ENCODE measurements at regions not wholly inside any gene's neighbourhood (a gene's known extent, or its start where the extent isn't known, plus 50 kb on each side); places are given as distances from the start of the nearest gene placed in this dataset.

- H3K27ac ChIP-seq, result no peak overlapping the region
- WGBS (ENCODE audit: low lambda C conversion rate, missing lambda C conversion rate), result 94% methylated on average over 2 of the region's 2 CpGs
- H3K4me2 ChIP-seq, result no peak overlapping the region
- DNase-seq (ENCODE audit: low spot score), result no peak
- H3K9me2 ChIP-seq (replicated peaks; ENCODE audit: insufficient read depth), result no peaks in the 10 kb centered on the region
- TF ChIP-seq EZH2 (IDR thresholded peaks at IDR 0.05; ENCODE audit: borderline replicate concordance) (no peak), EZH2phosphoT487 (IDR thresholded peaks at IDR 0.05; ENCODE audit: low read depth, severe bottlenecking, unreplicated experiment) (no peak), CTCF (IDR thresholded peaks at IDR 0.05; ENCODE audit: poor library complexity) (no peak)
- H3K79me2 ChIP-seq, result no peaks in the 10 kb centered on the region
- H3K9me3 ChIP-seq (ENCODE audit: low read depth), result no peaks in the 10 kb centered on the region
- H3K4me3 ChIP-seq, result no peak overlapping the region
- no peaks in the 10 kb centered on the region for H3K36me3 ChIP-seq (replicated peaks; ENCODE audit: insufficient read depth, low read depth)
- no peaks in the 10 kb centered on the region for H3K27me3 ChIP-seq
- H4K20me1 ChIP-seq (ENCODE audit: insufficient read depth, poor library complexity, severe bottlenecking), result no peaks in the 10 kb centered on the region
- H3K4me1 ChIP-seq (ENCODE audit: insufficient read depth), result peaks cover 7% of the 10 kb centered on the region
- H2AFZ ChIP-seq, result no peak overlapping the region
Observed at GRCh38 chr2:191540681-191541080, 137.3 kb upstream of the NABP1 start.

- DNase-seq (ENCODE audit: low spot score), result no peak
- TF ChIP-seq EZH2phosphoT487 (IDR thresholded peaks at IDR 0.05; ENCODE audit: low read depth, severe bottlenecking, unreplicated experiment) (no peak), EZH2 (IDR thresholded peaks at IDR 0.05; ENCODE audit: borderline replicate concordance) (no peak), CTCF (IDR thresholded peaks at IDR 0.05; ENCODE audit: poor library complexity) (no peak)
- H3K27me3 ChIP-seq, result no peaks in the 10 kb centered on the region
- H4K20me1 ChIP-seq (ENCODE audit: insufficient read depth, poor library complexity, severe bottlenecking), result no peaks in the 10 kb centered on the region
- no peaks in the 10 kb centered on the region for H3K36me3 ChIP-seq (replicated peaks; ENCODE audit: insufficient read depth, low read depth)
- H3K79me2 ChIP-seq, result no peaks in the 10 kb centered on the region
- H3K9me3 ChIP-seq (ENCODE audit: low read depth), result no peaks in the 10 kb centered on the region
- H3K4me1 ChIP-seq (ENCODE audit: insufficient read depth), result peaks cover 7% of the 10 kb centered on the region
- 33% methylated on average over 2 of the region's 2 CpGs for WGBS (ENCODE audit: low lambda C conversion rate, missing lambda C conversion rate)
- no peak overlapping the region for H3K4me2 ChIP-seq
- H3K27ac ChIP-seq, result peak overlapping the region; percentile 23
- H3K4me3 ChIP-seq, result no peak overlapping the region
- no peaks in the 10 kb centered on the region for H3K9me2 ChIP-seq (replicated peaks; ENCODE audit: insufficient read depth)
- no peak overlapping the region for H2AFZ ChIP-seq
Observed at GRCh38 chr2:191543708-191544107, 134.2 kb upstream of the NABP1 start.

DNA sequence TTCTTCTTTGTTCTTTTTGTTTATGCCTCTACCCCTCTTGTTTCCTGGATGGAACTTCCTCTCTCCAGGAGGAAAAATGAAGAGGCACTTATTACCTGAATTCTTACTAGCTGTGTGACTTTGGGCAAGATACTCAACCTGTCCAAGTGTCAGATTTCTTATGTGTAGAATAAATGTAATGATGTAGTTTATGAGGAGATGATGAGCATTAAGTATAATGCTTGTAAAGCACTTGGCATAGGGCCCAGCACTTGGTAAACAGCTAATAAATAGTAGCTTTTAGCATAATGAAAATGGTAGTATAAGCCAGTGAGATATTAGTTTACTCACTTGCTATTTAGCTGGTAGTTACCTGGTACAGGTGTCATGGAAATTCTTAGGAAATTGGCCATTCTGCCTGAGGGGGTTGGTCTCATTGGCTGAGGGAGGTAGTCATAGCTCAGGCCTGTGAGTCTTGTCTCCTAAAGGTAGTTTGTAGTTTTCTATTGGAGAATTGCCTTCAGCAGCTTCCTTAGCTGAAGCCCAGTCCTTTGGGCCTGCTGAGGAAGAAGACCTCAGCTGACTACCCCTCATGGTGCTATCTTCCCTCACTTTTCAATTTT lies 133.4 kb upstream of the NABP1 start:
- Histone ChIP-seq H3K9me3 (ENCODE audit: low read depth) (no peaks in the 10 kb centered on the region), H3K27ac (no peak overlapping the region), H3K4me1 (ENCODE audit: insufficient read depth) (peaks cover 7% of the 10 kb centered on the region), H3K4me3 (no peak overlapping the region), H3K36me3 (replicated peaks; ENCODE audit: insufficient read depth, low read depth) (no peaks in the 10 kb centered on the region), H3K79me2 (no peaks in the 10 kb centered on the region), H4K20me1 (ENCODE audit: insufficient read depth, poor library complexity, severe bottlenecking) (no peaks in the 10 kb centered on the region), H3K9me2 (replicated peaks; ENCODE audit: insufficient read depth) (no peaks in the 10 kb centered on the region), H3K4me2 (no peak overlapping the region), H3K27me3 (no peaks in the 10 kb centered on the region), H2AFZ (no peak overlapping the region)
- no peak for TF ChIP-seq EZH2 (IDR thresholded peaks at IDR 0.05; ENCODE audit: borderline replicate concordance)
- TF ChIP-seq EZH2phosphoT487 (IDR thresholded peaks at IDR 0.05; ENCODE audit: low read depth, severe bottlenecking, unreplicated experiment), result no peak
- TF ChIP-seq CTCF (IDR thresholded peaks at IDR 0.05; ENCODE audit: poor library complexity), result no peak
- DNase-seq (ENCODE audit: low spot score), result no peak

DNA sequence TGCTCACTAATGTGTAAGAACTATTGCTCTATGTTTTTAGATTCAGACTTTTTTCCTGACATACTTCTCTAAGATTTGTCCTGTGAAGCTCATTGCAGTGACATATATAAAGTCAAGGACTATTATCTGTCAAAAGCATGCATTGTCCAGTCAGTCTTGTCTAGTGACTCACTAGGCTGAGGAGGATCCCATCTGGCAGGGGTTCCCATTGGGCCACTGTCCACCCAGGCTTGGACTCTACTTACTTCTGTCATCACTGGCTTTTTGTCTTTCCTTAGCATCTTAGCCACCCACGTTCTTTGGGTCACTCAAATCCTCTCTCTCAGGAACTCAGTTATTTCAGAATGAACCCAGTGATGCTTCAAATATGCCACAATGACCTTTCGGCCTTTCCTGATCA lies 132.6 kb upstream of the NABP1 start:
- DNase-seq (ENCODE audit: low spot score), result no peak
- 84% methylated on average over 2 of the region's 2 CpGs for WGBS (ENCODE audit: low lambda C conversion rate, missing lambda C conversion rate)

More for the DNA sequence above, 132.6 kb upstream of the NABP1 start:
- Histone ChIP-seq H4K20me1 (ENCODE audit: insufficient read depth, poor library complexity, severe bottlenecking) (no peaks in the 10 kb centered on the region), H3K9me3 (ENCODE audit: low read depth) (no peaks in the 10 kb centered on the region), H3K9me2 (replicated peaks; ENCODE audit: insufficient read depth) (no peaks in the 10 kb centered on the region), H3K4me2 (no peak overlapping the region), H2AFZ (no peak overlapping the region), H3K27ac (no peak overlapping the region), H3K4me1 (ENCODE audit: insufficient read depth) (peaks cover 7% of the 10 kb centered on the region), H3K79me2 (no peaks in the 10 kb centered on the region), H3K4me3 (no peak overlapping the region), H3K27me3 (no peaks in the 10 kb centered on the region), H3K36me3 (replicated peaks; ENCODE audit: insufficient read depth, low read depth) (no peaks in the 10 kb centered on the region)
- TF ChIP-seq CTCF (IDR thresholded peaks at IDR 0.05; ENCODE audit: poor library complexity), result no peak
- TF ChIP-seq EZH2 (IDR thresholded peaks at IDR 0.05; ENCODE audit: borderline replicate concordance), result no peak
- TF ChIP-seq EZH2phosphoT487 (IDR thresholded peaks at IDR 0.05; ENCODE audit: low read depth, severe bottlenecking, unreplicated experiment), result no peak

Measured in hepatocyte (in vitro differentiated cells).